ENCODE measurements at regions not wholly inside any gene's neighbourhood (a gene's known extent, or its start where the extent isn't known, plus 50 kb on each side); places are given as distances from the start of the nearest gene placed in this dataset.

DNA sequence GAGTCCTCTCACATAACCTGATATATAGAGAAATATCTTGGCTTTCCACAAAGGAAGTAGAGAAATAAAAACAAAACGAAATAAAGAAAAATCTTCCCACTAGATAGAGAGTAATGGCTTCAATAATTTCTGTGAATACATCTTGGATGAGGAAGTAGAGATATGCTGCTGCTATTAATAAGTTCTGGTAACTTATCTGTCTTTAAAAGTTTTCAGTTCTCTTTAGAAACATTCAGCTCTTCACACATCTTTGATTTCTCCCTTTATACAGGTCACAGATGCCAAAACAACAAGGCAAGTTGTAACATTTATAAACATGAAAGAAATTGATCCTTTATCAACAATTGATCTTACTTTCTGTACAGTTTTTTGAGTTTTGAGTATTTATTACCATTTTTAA lies 615.8 kb downstream of the TRAM1L1 start:
- TF ChIP-seq EP300 (IDR thresholded peaks at IDR 0.05) (no peak), POLR2AphosphoS5 (IDR thresholded peaks at IDR 0.05) (no peak)

Data from sigmoid colon (tissue), 4 donors.